Heart right ventricle (tissue), 16 donors: ENCODE measurements at regions not wholly inside any gene's neighbourhood (a gene's known extent, or its start where the extent isn't known, plus 50 kb on each side); places are given as distances from the start of the nearest gene placed in this dataset.

Experiments used
- ATAC-seq, 8 donors: fragments of 200-7000 bp; cut with Tn5 transposase; one replicate each; pipeline ENCODE4 v1.9.1; 2020; ENCODE audit warnings: mild to moderate bottlenecking in 8 of 8, moderate library complexity in 8 of 8, moderate number of reproducible peaks in 1 of 8
- DNase-seq, 2 donors: peaks; one replicate each; pipeline ENCODE4 v3.0.0-alpha.2; 2020
- H3K27ac ChIP-seq, 10 donors: fragments of 200-600 bp; sonication (generic) in 2 of 10; one replicate each; pipeline versions ENCODE4 v1.5.0 to v1.8.0; 2020 to 2022; ENCODE audit warnings: mild to moderate bottlenecking in 3 of 10
- H3K27me3 ChIP-seq, 7 donors: fragments of 200-600 bp; one replicate each; pipeline ENCODE4 v1.8.0; 2021 to 2022; ENCODE audit warnings: mild to moderate bottlenecking in 2 of 7
- H3K36me3 ChIP-seq, 9 donors: fragments of 200-600 bp; sonication (generic) in 1 of 9; one replicate each; pipeline versions ENCODE4 v1.5.0 to v1.8.0; 2020 to 2022; ENCODE audit warnings: mild to moderate bottlenecking in 2 of 9
- H3K4me1 ChIP-seq, 9 donors: fragments of 200-600 bp; sonication (generic) in 1 of 9; one replicate each; pipeline versions ENCODE4 v1.5.0 to v1.8.0; 2020 to 2022; ENCODE audit warnings: mild to moderate bottlenecking in 4 of 9
- H3K4me3 ChIP-seq, 10 donors: fragments of 200-600 bp; sonication (generic) in 2 of 10; one replicate each; pipeline versions ENCODE4 v1.5.0 to v1.8.0; 2020 to 2022; ENCODE audit warnings: mild to moderate bottlenecking in 7 of 10, moderate library complexity in 2 of 10
- H3K9me3 ChIP-seq, 11 donors: fragments of 200-600 bp in 10 of 11; sonication (generic) in 2 of 11; one replicate each; pipeline versions ENCODE4 v1.5.0 to v1.8.0; 2013 to 2022; ENCODE audit warnings: mild to moderate bottlenecking in 2 of 11, control low read depth in 1 of 11, moderate library complexity in 1 of 11
- WGBS, 2 donors: extraction: QIAGEN DNeasy Blood & Tissue Kit; methylation state at CpG; one replicate each; pipeline ENCODE4 v1.1.7; 2013; ENCODE audit warnings: inconsistent platforms in 1 of 2; 5-methylcytosine and 5-hydroxymethylcytosine counted together
- intact Hi-C, 10 donors: fragments of 100-400 bp; cut with DNase I; formaldehyde crosslinking; loops; one replicate each; pipeline versions ENCODE4 v1.11.1 to v1.14.2; 2022
- TF ChIP-seq, protein P1 (sequence below), 9 donors: fragments of 200-600 bp; sonication (generic) in 2 of 9; IDR thresholded peaks; one replicate each; pipeline versions ENCODE4 v1.5.0 to v1.8.0; 2021 to 2022; ENCODE audit warnings: antibody characterized with exemption in 9 of 9, mild to moderate bottlenecking in 5 of 9, moderate library complexity in 1 of 9
- donor health status: Arrhythmogenic right ventricular cardiomyopathy.
- donor health status: ischemic (EF 13 %, LVEDD 7.1; RV severe dilation, severe dysfunction).
- donor health status: healthy with polysubstance abuse.
- donor health status: DM: no; HTN: yes; CAD: no.
- donor health status: DM: no; HTN: no; CAD: no.
- donor health status: ischemic (EF 25% LVEDD 6.9; RV normal size, moderate dysfunction).
- donor health status: ischemic (EF 25% LVEDD 5.7; RV mildly dilated, moderate dysfunction).
- donor health status: healthy.
- donor health status: DM: yes; HTN: yes; CAD: no.
- donor health status: Ischemic cardiomyopathy.
- donor health status: ischemic (EF 35%, LVEDD 5.7; RV mildly dilated, moderate dysfunction).
- donor health status: nonischemic (EF 11% LVEDD 7.7; RV severe dilation, severe dysfunction).
- donor health status: DM: yes; HTN: yes; CAD: no.
- donor health status: PGD.
- donor health status: ischemic (EF 29% LVEDD 5.4; RV normal size, mild dysfunction).
- donor health status: nonischemic (EF 23%, LVEDD 6.1; RV moderate dilation, normal function).

DNA sequence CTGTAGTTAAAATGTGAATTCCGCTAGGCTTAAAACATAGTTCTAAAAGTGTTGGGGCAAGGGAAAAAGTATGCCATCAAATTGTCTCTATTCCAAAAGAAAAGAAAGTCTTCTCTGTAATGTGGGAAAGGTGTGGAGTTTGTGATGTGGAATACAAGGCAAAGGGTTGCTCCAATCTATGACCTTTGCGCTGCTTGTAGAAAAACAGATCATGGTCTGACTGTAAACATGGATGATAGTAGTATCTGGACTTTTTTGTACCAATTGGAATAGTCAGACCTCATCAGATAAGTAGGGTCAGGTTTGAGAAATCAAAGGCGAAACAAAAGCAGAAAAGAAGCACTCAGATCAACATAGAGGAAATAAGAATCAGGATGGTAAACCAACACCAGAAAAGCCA lies 372.3 kb downstream of the TFEC start:
- no peaks in the 10 kb centered on the region for H3K27me3 ChIP-seq
- H3K36me3 ChIP-seq, result no peaks in the 10 kb centered on the region
- TF ChIP-seq, protein P1, sequence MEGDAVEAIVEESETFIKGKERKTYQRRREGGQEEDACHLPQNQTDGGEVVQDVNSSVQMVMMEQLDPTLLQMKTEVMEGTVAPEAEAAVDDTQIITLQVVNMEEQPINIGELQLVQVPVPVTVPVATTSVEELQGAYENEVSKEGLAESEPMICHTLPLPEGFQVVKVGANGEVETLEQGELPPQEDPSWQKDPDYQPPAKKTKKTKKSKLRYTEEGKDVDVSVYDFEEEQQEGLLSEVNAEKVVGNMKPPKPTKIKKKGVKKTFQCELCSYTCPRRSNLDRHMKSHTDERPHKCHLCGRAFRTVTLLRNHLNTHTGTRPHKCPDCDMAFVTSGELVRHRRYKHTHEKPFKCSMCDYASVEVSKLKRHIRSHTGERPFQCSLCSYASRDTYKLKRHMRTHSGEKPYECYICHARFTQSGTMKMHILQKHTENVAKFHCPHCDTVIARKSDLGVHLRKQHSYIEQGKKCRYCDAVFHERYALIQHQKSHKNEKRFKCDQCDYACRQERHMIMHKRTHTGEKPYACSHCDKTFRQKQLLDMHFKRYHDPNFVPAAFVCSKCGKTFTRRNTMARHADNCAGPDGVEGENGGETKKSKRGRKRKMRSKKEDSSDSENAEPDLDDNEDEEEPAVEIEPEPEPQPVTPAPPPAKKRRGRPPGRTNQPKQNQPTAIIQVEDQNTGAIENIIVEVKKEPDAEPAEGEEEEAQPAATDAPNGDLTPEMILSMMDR (IDR thresholded peaks at IDR 0.05), result no peak
- 63 to 75% methylated on average over 3 of the region's 3 CpGs for WGBS, 2 donors
- no peak overlapping the region for H3K27ac ChIP-seq
- H3K4me1 ChIP-seq, result no peaks in the 10 kb centered on the region
- ATAC-seq, result no peak
- DNase-seq, result no peak
- no peaks in the 10 kb centered on the region for H3K9me3 ChIP-seq
- no peak overlapping the region for H3K4me3 ChIP-seq
- intact Hi-C loops, result no loop called here

DNA sequence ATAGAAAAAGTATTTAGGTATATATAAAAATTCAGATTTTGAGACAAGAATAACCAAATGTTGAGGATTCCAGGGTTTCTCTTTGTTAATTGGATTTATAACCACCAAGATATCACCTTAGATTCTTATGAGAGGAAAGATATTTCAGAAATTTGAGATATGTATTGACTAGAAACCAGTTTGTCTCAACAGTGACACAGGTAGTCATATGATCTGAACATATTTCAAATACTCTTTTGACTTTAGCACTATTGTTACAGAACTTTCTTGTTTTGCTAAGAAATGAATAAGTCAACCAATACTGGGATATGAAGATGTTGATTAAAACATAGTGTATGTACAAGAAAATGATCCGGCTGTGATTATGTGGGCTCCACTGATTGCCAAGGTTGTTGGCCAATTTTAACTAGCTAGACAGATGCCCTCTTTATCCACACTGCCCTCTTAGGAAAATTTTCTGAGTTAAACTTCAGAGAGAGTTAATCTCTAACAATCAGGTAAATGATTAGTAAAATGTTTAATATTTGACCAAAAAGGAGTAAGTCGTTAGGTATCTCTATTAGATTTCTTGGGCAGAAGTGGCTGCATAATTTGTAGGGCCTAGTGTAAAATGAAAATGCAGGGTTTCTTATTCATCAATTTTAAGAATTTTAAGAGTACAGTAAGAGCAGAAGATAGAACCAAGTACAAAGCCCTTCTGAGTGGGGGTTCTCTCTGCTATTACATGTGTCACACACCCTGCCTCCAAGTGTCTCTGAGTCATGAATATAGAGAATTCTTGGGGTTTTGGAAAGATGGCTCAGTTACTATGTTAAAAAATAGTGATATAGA lies 376.0 kb downstream of the TFEC start:
- intact Hi-C loops, result no loop called here
- Histone ChIP-seq H3K27ac (no peak overlapping the region), H3K4me3 (no peak overlapping the region), H3K9me3 (no peaks in the 10 kb centered on the region), H3K4me1 (no peaks in the 10 kb centered on the region), H3K27me3 (no peaks in the 10 kb centered on the region), H3K36me3 (no peaks in the 10 kb centered on the region)
- TF ChIP-seq, protein P1 (IDR thresholded peaks at IDR 0.05), result no peak
- no peak for ATAC-seq
- WGBS, 2 donors, result 93 to 94% methylated on average over 2 of the region's 2 CpGs
- DNase-seq, result no peak

DNA sequence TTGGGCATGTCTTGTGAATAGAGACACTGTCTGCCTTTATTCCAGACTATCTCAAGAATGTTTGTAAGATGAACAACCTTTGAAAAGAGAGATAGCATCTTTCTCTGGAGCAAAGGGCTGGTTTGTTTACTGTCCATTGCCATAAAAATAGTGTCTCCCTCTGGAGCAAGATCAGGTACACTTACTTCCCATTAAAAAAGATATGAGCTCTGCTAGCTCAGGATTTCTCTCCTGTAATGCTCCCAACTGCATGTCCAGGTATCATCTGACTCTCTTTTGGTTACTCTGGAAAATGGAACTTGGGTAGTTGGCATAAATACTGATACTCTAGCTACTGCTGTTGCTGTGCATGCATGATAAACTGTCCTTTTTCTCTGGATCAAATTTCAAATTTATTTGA lies 381.1 kb downstream of the TFEC start:
- DNase-seq (no peak), ATAC-seq (no peak)
- Histone ChIP-seq H3K4me3 (no peak overlapping the region), H3K36me3 (no peaks in the 10 kb centered on the region), H3K27me3 (no peaks in the 10 kb centered on the region), H3K4me1 (no peaks in the 10 kb centered on the region), H3K9me3 (peaks cover 0 to 15% (median 0%) of the 10 kb centered on the region in 11 donors), H3K27ac (no peak overlapping the region)
- TF ChIP-seq, protein P1 (IDR thresholded peaks at IDR 0.05), result no peak
- intact Hi-C loops, result no loop called here

DNA sequence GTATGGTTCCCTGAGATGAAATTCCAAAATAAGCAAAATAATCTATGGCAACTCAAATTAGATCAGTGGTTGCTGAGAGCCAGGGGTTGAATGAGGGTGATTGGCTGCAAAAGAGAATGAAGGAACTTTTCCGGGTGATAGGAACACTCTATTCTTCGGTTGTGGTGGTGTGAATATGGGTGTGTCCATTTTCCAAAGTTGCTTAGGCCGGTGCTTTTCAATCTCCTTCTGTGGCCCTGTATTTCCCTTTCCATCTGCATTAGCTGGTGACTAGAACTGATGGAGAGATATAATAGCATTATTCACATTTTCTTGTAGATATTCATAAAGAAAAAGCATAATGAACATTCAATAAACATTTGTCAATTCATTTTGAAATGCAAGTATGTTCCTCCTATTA lies 382.9 kb downstream of the TFEC start:
- intact Hi-C loops, result no loop called here
- 72 to 82% methylated on average over 3 of the region's 3 CpGs for WGBS, 2 donors

More for the DNA sequence above, 382.9 kb downstream of the TFEC start:
- H3K4me1 ChIP-seq, result no peaks in the 10 kb centered on the region
- no peak overlapping the region for H3K4me3 ChIP-seq
- DNase-seq (no peak), ATAC-seq (no peak)
- no peaks in the 10 kb centered on the region for H3K27me3 ChIP-seq
- no peak overlapping the region for H3K27ac ChIP-seq
- H3K36me3 ChIP-seq, result no peaks in the 10 kb centered on the region
- TF ChIP-seq, protein P1 (IDR thresholded peaks at IDR 0.05), result no peak
- peaks cover 0 to 26% (median 0%) of the 10 kb centered on the region in 11 donors for H3K9me3 ChIP-seq
